Lower leg skin (tissue), 4 donors: ENCODE measurements at regions not wholly inside any gene's neighbourhood (a gene's known extent, or its start where the extent isn't known, plus 50 kb on each side); places are given as distances from the start of the nearest gene placed in this dataset.

Experiments used
- DNase-seq, 2 donors: peaks; one replicate each; pipeline ENCODE4 v3.0.0-alpha.2; 2019; ENCODE audit warnings: low spot score in 2 of 2
- H3K4me3 ChIP-seq: fragments of 200-600 bp; sonication (generic); 2 replicates; pipeline ENCODE4 v1.5.1; 2017; ENCODE audit warnings: mild to moderate bottlenecking, low read depth; ENCODE audit not compliant: poor library complexity, severe bottlenecking
- POLR2A ChIP-seq, 2 donors: fragments of 450-650 bp; IDR thresholded peaks; one replicate each; pipeline ENCODE4 v1.6.1; 2016 to 2017; ENCODE audit warnings: antibody characterized with exemption in 2 of 2, mild to moderate bottlenecking in 1 of 2, moderate library complexity in 1 of 2
- WGBS, 2 donors: methylation state at CpG; one replicate each; pipeline ENCODE4 v1.1.5; 2018; 5-methylcytosine and 5-hydroxymethylcytosine counted together
- intact Hi-C: fragments of 100-400 bp; cut with DNase I; formaldehyde crosslinking; loops from one replicate; pipeline ENCODE4 v1.15.0; 2023; ENCODE audit warnings: low total_unique reads
- TF ChIP-seq, protein P1 (sequence below), 3 donors: fragments of 450-650 bp; IDR thresholded peaks; one replicate each; pipeline ENCODE4 v1.5.1; 2016; ENCODE audit warnings: antibody characterized with exemption in 3 of 3, mild to moderate bottlenecking in 3 of 3, moderate library complexity in 2 of 3

DNA sequence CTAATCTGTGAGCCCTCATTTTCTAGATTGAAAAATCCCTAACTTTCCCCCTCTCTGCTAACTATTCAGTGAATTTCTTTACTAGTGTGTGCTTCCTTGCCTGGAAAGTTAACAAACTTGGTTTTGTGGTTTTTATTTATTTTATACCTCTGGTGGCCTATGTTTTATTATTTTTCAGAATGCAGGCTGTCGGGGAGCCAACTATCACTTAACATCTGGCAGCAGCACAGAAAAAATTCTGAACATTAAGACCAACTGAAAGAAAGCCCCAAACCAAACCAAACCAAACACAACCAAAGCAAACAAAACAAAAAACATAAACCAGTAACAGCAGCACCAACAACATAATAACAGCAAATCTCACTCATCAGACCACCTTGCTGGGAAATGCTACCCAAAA, 109.0 kb upstream of the KL start:
- no peak for TF ChIP-seq POLR2A (IDR thresholded peaks at IDR 0.05)
- TF ChIP-seq, protein P1, sequence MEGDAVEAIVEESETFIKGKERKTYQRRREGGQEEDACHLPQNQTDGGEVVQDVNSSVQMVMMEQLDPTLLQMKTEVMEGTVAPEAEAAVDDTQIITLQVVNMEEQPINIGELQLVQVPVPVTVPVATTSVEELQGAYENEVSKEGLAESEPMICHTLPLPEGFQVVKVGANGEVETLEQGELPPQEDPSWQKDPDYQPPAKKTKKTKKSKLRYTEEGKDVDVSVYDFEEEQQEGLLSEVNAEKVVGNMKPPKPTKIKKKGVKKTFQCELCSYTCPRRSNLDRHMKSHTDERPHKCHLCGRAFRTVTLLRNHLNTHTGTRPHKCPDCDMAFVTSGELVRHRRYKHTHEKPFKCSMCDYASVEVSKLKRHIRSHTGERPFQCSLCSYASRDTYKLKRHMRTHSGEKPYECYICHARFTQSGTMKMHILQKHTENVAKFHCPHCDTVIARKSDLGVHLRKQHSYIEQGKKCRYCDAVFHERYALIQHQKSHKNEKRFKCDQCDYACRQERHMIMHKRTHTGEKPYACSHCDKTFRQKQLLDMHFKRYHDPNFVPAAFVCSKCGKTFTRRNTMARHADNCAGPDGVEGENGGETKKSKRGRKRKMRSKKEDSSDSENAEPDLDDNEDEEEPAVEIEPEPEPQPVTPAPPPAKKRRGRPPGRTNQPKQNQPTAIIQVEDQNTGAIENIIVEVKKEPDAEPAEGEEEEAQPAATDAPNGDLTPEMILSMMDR (IDR thresholded peaks at IDR 0.05): no peak
- 68 to 79% methylated on average over 1 of the region's 1 CpG for WGBS, 2 donors
- no peak for DNase-seq
- intact Hi-C loops: no loop called here
- no peak overlapping the region for H3K4me3 ChIP-seq

DNA sequence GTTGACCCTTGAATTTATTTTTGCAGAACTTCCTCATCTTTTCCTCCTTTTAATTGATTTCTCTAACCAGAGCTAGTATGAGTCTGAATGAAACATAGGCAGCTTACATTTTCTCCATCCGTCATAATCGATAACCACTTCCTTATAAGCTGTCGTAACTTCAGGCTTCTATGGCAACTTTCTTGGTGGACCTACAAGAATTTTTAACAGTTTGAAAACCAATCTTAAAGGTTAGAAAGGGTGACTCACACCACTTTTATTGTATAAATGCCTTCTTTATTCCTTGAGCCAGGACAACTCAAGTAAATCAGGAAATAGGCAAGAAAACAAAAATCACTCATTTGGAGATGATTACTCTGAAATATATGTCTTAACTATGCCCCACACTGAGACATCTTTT, 105.7 kb upstream of the KL start:
- intact Hi-C loops: no loop called here
- TF ChIP-seq, protein P1 (IDR thresholded peaks at IDR 0.05): no peak
- no peak for TF ChIP-seq POLR2A (IDR thresholded peaks at IDR 0.05)
- 79 to 82% methylated on average over 3 of the region's 3 CpGs for WGBS, 2 donors

DNA sequence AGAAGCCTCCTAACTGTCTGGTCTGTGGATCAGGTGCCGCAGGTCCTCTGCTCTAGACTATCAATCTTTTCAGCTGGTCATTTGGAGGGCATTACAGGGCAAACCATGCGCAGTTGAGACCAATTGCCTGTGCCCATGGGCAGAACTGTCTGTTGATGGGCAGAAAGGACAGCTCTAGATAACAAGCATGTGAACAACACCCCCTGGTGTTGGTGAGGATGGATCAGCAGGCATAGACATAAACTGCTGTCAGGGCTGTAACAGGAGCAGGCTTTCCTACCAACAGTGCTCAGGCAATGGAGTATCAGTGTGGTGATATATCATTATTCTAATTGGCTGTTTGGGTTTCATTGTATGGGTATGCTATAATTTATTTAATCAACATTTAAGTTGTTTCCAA, 104.7 kb upstream of the KL start:
- no peak for TF ChIP-seq POLR2A (IDR thresholded peaks at IDR 0.05)
- TF ChIP-seq, protein P1 (IDR thresholded peaks at IDR 0.05): no peak
- intact Hi-C loops: no loop called here
- no peak for DNase-seq
- 87 to 94% methylated on average over 2 of the region's 2 CpGs for WGBS, 2 donors
- no peak overlapping the region for H3K4me3 ChIP-seq

More for the DNA sequence above, 105.7 kb upstream of the KL start:
- no peak for DNase-seq
- no peak overlapping the region for H3K4me3 ChIP-seq

DNA sequence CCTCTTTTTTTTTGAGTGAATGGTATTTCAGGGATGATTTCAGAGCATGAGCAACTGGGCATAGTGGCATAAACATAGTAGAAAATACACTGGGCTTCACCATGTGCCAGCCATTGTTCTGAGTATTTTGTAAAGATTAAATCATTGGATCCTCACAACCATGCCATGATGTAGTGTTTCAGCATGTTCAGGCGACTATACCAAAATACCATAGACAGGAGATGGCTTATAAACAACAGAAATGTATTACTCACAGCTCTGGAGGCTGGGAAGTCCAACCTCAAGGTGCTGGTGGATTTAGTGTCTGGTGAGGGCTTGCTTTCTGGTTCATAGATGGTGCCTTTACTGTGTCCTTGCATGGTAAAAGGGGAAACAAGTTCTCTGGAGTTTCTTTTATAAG, 101.5 kb upstream of the KL start:
- DNase-seq: no peak
- no peak for TF ChIP-seq POLR2A (IDR thresholded peaks at IDR 0.05)
- TF ChIP-seq, protein P1 (IDR thresholded peaks at IDR 0.05): no peak
- WGBS, 2 donors: 33 to 57% methylated on average over 1 of the region's 1 CpG
- intact Hi-C loops: no loop called here
- H3K4me3 ChIP-seq: no peak overlapping the region

DNA sequence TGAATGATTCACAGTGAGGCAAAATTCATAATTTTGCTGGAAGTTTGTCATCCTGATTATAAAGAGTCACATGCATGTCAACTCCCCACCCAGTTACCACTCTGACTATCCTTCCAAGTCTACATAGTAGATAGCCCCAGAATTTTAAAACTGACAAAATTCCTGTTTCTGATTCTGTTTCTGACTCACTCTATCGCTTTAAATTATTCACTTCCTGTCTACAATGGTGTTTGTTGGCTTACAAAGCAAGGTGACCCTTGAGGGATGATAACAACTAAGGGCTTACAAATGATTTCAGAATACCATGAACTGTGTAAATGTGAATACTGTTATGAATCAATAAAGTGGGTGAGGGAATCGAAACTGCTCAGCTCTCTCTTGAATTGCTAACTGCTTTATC, 98.7 kb upstream of the KL start:
- no peak for DNase-seq
- no peak for TF ChIP-seq POLR2A (IDR thresholded peaks at IDR 0.05)
- TF ChIP-seq, protein P1 (IDR thresholded peaks at IDR 0.05): no peak
- intact Hi-C loops: no loop called here
- 84 to 85% methylated on average over 2 of the region's 2 CpGs for WGBS, 2 donors
- no peak overlapping the region for H3K4me3 ChIP-seq

DNA sequence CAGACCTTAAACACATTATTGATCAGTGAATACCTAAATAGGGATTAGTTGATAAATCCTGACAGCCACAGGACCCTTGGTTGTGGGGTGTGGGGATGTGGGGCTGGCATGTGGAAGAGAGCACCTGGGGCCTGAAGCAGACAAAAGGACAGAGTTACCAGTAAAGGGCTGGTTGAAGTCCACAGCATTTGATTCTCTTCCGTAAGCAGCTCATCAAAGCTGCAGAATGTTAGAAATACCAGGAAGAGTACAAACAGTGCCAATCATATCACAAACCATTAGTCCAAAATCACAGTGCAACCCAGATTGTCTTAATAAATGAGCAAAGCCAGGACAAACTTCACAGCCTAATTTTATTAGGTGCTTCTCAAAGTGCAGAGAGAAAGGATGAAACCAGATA, 92.5 kb upstream of the KL start:
- DNase-seq: no peak
- TF ChIP-seq, protein P1 (IDR thresholded peaks at IDR 0.05): no peak
- TF ChIP-seq POLR2A (IDR thresholded peaks at IDR 0.05): no peak
- WGBS, 2 donors: 95 to 100% methylated on average over 1 of the region's 1 CpG

More for the DNA sequence above, 92.5 kb upstream of the KL start:
- H3K4me3 ChIP-seq: no peak overlapping the region
- intact Hi-C loops: no loop called here
